PFSK-1 (cell line): ENCODE measurements at regions not wholly inside any gene's neighbourhood (a gene's known extent, or its start where the extent isn't known, plus 50 kb on each side); places are given as distances from the start of the nearest gene placed in this dataset.

ENCODE experiments used
- POLR2AphosphoS5 ChIP-seq: IDR thresholded peaks from 2 replicates; pipeline ENCODE4 v1.6.1; 2012; ENCODE audit warnings: low read depth, mild to moderate bottlenecking, control low read depth, low read length, moderate library complexity
- REST ChIP-seq, 2 experiments: IDR thresholded peaks; 2 replicates each; pipeline versions ENCODE4 v1.6.1 to v1.8.0; 2011 to 2012; ENCODE audit warnings: low read depth in 2 of 2, low read length in 2 of 2, control low read depth in 1 of 2, inconsistent platforms in 1 of 2, mild to moderate bottlenecking in 1 of 2, moderate library complexity in 1 of 2; ENCODE audit not compliant: insufficient read depth in 1 of 2
- SIN3A ChIP-seq: IDR thresholded peaks from 2 replicates; pipeline ENCODE4 v1.6.1; 2012; ENCODE audit warnings: mild to moderate bottlenecking, low read length, moderate library complexity, borderline replicate concordance; ENCODE audit not compliant: insufficient read depth
- TAF1 ChIP-seq: IDR thresholded peaks from 2 replicates; pipeline ENCODE4 v1.6.1; 2012; ENCODE audit warnings: low read length, control low read depth, borderline replicate concordance; ENCODE audit not compliant: insufficient read depth

GRCh38 chr2:184357033-184357432, 241.3 kb upstream of the ZNF804A start:
- TF ChIP-seq POLR2AphosphoS5 (no peak), REST (IDR thresholded peaks at IDR 0.05; ENCODE audit: insufficient read depth in 1 of 2, low read depth in 2 of 2, low read length in 2 of 2) (no peak), TAF1 (no peak), SIN3A (no peak)
